ENCODE measurements at regions not wholly inside any gene's neighbourhood (a gene's known extent, or its start where the extent isn't known, plus 50 kb on each side); places are given as distances from the start of the nearest gene placed in this dataset.

DNA sequence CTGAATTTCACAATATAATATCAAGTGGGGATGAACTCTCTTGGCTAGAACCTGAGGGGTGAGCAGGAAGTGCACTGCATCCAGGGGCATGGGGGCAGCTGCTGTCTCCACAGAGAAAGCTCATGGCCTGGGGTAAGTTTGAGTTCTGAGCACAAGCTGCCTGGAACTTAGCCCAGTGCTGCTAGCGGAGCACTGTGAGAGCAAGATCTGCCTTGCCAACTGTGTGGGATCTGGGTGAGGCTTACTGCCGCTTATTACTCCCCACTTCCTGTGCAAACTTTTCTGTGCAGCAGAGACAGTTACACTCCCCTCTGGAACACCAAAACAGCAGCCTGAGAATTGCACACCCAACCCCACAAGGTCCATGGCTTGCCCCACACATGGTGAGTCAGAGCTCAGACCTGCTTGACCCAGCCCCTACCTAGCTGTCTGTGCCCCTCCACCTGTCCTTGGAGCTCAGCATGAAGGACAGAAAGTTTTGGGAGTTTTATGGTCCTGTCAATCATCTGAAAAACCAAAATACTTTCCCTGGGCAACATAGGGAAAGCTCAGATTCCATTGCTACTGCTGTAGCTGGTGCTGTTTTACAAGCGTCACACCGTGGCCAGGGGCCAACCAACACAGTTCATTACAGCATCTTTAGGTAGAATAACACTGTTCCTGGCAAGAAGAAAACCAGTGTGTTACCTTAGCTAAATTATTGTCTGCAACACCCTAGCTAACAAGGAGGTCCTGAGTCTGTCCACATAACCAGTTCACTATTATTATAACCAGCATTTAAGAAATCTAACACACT is 762.1 kb upstream of the NEGR1 start:
- TF ChIP-seq, protein P1, sequence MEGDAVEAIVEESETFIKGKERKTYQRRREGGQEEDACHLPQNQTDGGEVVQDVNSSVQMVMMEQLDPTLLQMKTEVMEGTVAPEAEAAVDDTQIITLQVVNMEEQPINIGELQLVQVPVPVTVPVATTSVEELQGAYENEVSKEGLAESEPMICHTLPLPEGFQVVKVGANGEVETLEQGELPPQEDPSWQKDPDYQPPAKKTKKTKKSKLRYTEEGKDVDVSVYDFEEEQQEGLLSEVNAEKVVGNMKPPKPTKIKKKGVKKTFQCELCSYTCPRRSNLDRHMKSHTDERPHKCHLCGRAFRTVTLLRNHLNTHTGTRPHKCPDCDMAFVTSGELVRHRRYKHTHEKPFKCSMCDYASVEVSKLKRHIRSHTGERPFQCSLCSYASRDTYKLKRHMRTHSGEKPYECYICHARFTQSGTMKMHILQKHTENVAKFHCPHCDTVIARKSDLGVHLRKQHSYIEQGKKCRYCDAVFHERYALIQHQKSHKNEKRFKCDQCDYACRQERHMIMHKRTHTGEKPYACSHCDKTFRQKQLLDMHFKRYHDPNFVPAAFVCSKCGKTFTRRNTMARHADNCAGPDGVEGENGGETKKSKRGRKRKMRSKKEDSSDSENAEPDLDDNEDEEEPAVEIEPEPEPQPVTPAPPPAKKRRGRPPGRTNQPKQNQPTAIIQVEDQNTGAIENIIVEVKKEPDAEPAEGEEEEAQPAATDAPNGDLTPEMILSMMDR (IDR thresholded peaks at IDR 0.05; ENCODE audit: control insufficient read depth, extremely low read depth, insufficient read depth): no peak
- no peak for DNase-seq (ENCODE audit: low read depth)
- H3K4me3 ChIP-seq (ENCODE audit: low read depth, low read length): no peak overlapping the region

DNA sequence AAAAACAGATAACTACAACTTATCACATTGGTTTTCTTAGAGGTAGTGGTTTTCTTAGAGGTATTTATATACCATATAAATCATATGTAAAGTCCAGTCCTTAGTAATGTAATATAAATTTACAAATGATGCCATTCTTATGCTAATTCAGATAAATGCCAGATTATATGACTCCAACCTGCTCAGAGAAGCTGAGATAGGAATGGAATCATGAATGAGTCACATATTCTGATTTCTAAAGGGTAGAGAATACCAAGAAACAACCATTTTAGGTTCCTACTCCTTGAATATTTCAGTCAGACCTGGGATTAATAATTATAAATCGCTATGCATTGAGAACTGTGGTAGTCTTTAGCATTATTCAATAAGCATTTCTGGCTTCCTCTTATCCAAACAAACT is 760.1 kb upstream of the NEGR1 start:
- TF ChIP-seq, protein P1 (IDR thresholded peaks at IDR 0.05; ENCODE audit: control insufficient read depth, extremely low read depth, insufficient read depth): no peak
- H3K4me3 ChIP-seq (ENCODE audit: low read depth, low read length): no peak overlapping the region
- DNase-seq (ENCODE audit: low read depth): no peak

DNA sequence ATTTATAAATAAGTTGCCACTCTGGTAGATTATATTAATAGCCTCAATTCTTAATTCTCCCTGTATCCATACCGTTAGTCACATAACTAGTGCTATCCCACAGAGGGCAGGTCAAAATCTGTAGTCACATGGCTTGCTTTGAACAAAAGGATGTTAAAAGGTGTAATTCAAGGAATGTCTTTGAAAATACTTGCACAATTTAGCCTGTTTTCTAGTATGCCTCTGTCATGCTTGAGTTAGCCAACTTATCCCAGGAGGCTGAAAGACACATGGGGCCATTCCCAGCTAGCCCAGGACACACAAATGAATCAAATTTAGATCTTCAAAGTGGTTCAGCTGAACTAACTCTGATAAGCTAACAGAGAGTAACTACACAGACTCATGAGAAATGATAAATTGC is 758.5 kb upstream of the NEGR1 start:
- TF ChIP-seq, protein P1 (IDR thresholded peaks at IDR 0.05; ENCODE audit: control insufficient read depth, extremely low read depth, insufficient read depth): no peak
- H3K4me3 ChIP-seq (ENCODE audit: low read depth, low read length): no peak overlapping the region
- no peak for DNase-seq (ENCODE audit: low read depth)

DNA sequence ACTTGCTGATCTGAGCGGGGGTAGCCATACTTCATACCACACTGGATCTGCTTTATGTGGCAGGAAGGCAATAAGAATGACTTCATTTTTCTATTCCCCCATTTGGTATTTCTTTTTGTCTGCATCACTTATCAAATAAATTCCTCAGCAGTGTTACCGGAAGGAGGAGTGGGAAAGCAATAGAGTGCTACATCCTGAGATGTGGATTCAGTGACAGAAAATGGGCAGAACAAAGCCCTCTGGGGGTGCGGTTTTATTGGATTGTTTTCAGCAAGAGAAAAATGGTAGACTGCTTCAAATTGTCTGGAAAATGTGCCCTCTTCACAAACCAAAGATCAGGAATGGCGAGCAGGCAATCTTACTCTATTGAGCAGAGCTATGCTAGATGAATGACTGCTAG is 751.9 kb upstream of the NEGR1 start:
- TF ChIP-seq, protein P1 (IDR thresholded peaks at IDR 0.05; ENCODE audit: control insufficient read depth, extremely low read depth, insufficient read depth): no peak
- DNase-seq (ENCODE audit: low read depth): no peak

DNA sequence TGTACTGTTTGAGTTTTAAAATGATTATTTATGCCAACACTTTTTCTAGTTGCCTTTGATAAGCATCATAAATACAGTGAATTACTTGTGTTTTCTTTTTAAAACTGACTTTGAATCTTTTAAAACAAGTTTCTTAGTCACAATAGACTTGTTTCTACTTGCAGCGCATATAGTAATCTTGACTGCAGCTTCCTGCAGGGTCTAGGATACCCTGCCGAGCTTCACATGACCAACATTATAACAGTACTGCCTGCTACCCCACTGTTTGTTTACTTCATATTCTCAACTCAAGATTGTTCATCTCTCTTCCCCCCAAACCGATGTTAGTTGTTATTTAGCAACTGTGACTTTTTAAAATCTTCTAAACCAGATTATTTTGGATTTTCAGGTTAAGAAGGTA is 751.3 kb upstream of the NEGR1 start:
- H3K4me3 ChIP-seq (ENCODE audit: low read depth, low read length): no peak overlapping the region

More for the DNA sequence above, 751.9 kb upstream of the NEGR1 start:
- H3K4me3 ChIP-seq (ENCODE audit: low read depth, low read length): no peak overlapping the region

DNA sequence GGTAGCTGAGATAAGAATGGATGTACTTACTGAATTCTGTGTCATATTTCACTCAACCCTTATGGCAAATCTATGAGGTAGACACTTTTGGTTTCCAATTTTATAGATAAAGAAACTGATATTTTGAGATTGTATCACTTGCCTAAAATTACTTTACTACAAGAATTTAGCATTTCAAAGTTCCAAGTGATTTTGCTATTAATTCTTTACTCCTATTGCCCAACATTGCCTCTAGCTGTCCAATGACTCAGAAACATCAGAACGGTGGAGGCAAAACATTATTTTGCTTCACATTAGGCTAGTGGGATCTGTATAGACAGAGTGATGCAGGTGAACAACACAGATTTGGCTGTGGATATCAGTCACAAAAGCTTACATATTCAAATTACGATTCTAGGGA is 747.2 kb upstream of the NEGR1 start:
- TF ChIP-seq, protein P1 (IDR thresholded peaks at IDR 0.05; ENCODE audit: control insufficient read depth, extremely low read depth, insufficient read depth): no peak

More for the DNA sequence above, 751.3 kb upstream of the NEGR1 start:
- TF ChIP-seq, protein P1 (IDR thresholded peaks at IDR 0.05; ENCODE audit: control insufficient read depth, extremely low read depth, insufficient read depth): no peak
- DNase-seq (ENCODE audit: low read depth): no peak

DNA sequence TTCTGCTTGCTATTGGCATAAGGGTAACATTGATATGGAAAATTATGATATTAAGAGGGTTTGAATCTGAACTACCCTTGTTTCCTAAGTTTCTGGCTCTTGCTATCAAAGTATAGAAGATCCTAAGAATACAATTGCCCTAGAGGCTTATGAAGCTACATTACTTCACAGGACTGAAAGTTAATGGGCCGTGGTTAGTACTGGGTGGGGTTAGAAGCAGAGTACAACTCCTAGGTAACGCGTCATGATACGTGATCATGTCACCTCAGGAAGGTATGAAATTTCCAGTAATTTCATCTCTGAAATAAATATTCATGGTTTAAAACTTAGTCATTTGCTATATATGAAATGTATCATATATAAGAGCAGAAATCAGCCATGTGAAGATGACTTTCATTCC is 743.8 kb upstream of the NEGR1 start:
- no peak for DNase-seq (ENCODE audit: low read depth)
- TF ChIP-seq, protein P1 (IDR thresholded peaks at IDR 0.05; ENCODE audit: control insufficient read depth, extremely low read depth, insufficient read depth): no peak

More for the DNA sequence above, 747.2 kb upstream of the NEGR1 start:
- no peak overlapping the region for H3K4me3 ChIP-seq (ENCODE audit: low read depth, low read length)
- no peak for DNase-seq (ENCODE audit: low read depth)

More for the DNA sequence above, 743.8 kb upstream of the NEGR1 start:
- no peak overlapping the region for H3K4me3 ChIP-seq (ENCODE audit: low read depth, low read length)

All from LNCaP clone FGC (cell line).